Spleen (tissue), 7 donors: ENCODE measurements at regions not wholly inside any gene's neighbourhood (a gene's known extent, or its start where the extent isn't known, plus 50 kb on each side); places are given as distances from the start of the nearest gene placed in this dataset.

ENCODE experiments used
- CTCF ChIP-seq, 11 experiments: fragments of 200-600 bp in 7 of 11; fragments of 450-650 bp in 4 of 11; sonication (generic) in 4 of 11; IDR thresholded peaks in 8 of 11; conservative IDR thresholded peaks in 3 of 11; 1 replicate in 7 of 11; 2 replicates in 4 of 11; pipeline versions ENCODE4 v1.4.0 to v1.8.0; 2016 to 2021; ENCODE audit warnings: antibody characterized with exemption in 11 of 11, inconsistent platforms in 4 of 11, mild to moderate bottlenecking in 1 of 11
- POLR2A ChIP-seq, 3 donors: fragments of 450-650 bp; IDR thresholded peaks; one replicate each; pipeline ENCODE4 v1.5.1; 2017; ENCODE audit warnings: antibody characterized with exemption in 3 of 3, mild to moderate bottlenecking in 1 of 3
- donor health status: DM: no; HTN: no; CAD: no; lungs with moderate emphysema.
- donor health status: DM: no; HTN: no; CAD: no.
- donor health status: DM: no; HTN: no; CAD: no.

- TF ChIP-seq CTCF (IDR thresholded peaks at IDR 0.05 in 8 of 11, conservative IDR thresholded peaks at IDR 0.05 in 3 of 11) (no peak), POLR2A (IDR thresholded peaks at IDR 0.05) (no peak)
Observed at GRCh38 chr11:41781441-41781840, 322.0 kb upstream of the LRRC4C start.
